ENCODE measurements at regions not wholly inside any gene's neighbourhood (a gene's known extent, or its start where the extent isn't known, plus 50 kb on each side); places are given as distances from the start of the nearest gene placed in this dataset.

GRCh38 chr14:22699801-22700564 is 55.8 kb upstream of the OR6J1 start:
- Histone ChIP-seq H3K9ac (ENCODE audit: low read length) (no peak overlapping the region), H3K9me3 (ENCODE audit: low read length) (no peaks in the 10 kb centered on the region), H3K4me3 (ENCODE audit: low read depth in 1 of 2, low read length in 2 of 2) (no peak overlapping the region), H3K27ac (ENCODE audit: low read depth, low read length) (no peak overlapping the region), H3K36me3 (ENCODE audit: insufficient read depth, low read length) (no peaks in the 10 kb centered on the region), H3K4me1 (ENCODE audit: insufficient read depth, low read length) (no peaks in the 10 kb centered on the region), H3K27me3 (ENCODE audit: control insufficient read depth in 1 of 2, insufficient read depth in 2 of 2, low read length in 2 of 2) (no peaks in the 10 kb centered on the region)

- Histone ChIP-seq H3K4me1 (ENCODE audit: insufficient read depth, low read length) (no peaks in the 10 kb centered on the region), H3K9ac (ENCODE audit: low read length) (no peak overlapping the region), H3K4me3 (ENCODE audit: low read depth in 1 of 2, low read length in 2 of 2) (peak overlapping the region in 1 of 2 donors; percentile 33), H3K27ac (ENCODE audit: low read depth, low read length) (no peak overlapping the region), H3K36me3 (ENCODE audit: insufficient read depth, low read length) (no peaks in the 10 kb centered on the region), H3K9me3 (ENCODE audit: low read length) (no peaks in the 10 kb centered on the region), H3K27me3 (ENCODE audit: control insufficient read depth in 1 of 2, insufficient read depth in 2 of 2, low read length in 2 of 2) (peaks cover 9 to 10% of the 10 kb centered on the region in 2 donors)
Measured at GRCh38 chr14:22713631-22713950, 52.9 kb upstream of the OXA1L start.

- H3K4me3 ChIP-seq (ENCODE audit: low read depth in 1 of 2, low read length in 2 of 2): no peak overlapping the region
- H3K4me1 ChIP-seq (ENCODE audit: insufficient read depth, low read length): no peaks in the 10 kb centered on the region
- no peak overlapping the region for H3K9ac ChIP-seq (ENCODE audit: low read length)
- no peaks in the 10 kb centered on the region for H3K9me3 ChIP-seq (ENCODE audit: low read length)
- no peaks in the 10 kb centered on the region for H3K36me3 ChIP-seq (ENCODE audit: insufficient read depth, low read length)
- peaks cover 0 to 10% of the 10 kb centered on the region in 2 donors for H3K27me3 ChIP-seq (ENCODE audit: control insufficient read depth in 1 of 2, insufficient read depth in 2 of 2, low read length in 2 of 2)
- H3K27ac ChIP-seq (ENCODE audit: low read depth, low read length): no peak overlapping the region
Measured at GRCh38 chr14:22715186-22715812, 51.2 kb upstream of the OXA1L start.

DNA sequence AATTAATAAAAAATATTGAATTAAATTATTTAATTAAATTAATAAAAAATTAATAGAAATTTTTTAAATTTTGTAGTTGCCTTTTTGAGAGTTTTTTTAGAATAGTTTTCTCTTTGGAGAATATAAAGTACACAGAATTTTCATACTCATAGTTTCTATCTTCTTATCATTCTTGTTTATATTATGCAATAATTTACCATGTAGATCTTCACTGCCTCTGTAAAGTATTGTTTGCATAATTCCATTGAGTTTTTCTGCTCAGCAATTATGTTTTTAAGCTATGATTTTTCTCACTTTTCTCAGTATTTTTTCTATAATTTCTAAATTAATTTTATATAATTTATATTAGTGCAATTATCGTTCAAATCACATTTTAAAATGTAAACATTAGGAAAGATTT is 50.6 kb upstream of the OXA1L start:
- Histone ChIP-seq H3K4me3 (ENCODE audit: low read depth in 1 of 2, low read length in 2 of 2) (no peak overlapping the region), H3K27me3 (ENCODE audit: control insufficient read depth in 1 of 2, insufficient read depth in 2 of 2, low read length in 2 of 2) (peaks cover 0 to 6% of the 10 kb centered on the region in 2 donors), H3K9ac (ENCODE audit: low read length) (no peak overlapping the region), H3K9me3 (ENCODE audit: low read length) (no peaks in the 10 kb centered on the region), H3K4me1 (ENCODE audit: insufficient read depth, low read length) (no peaks in the 10 kb centered on the region), H3K27ac (ENCODE audit: low read depth, low read length) (no peak overlapping the region), H3K36me3 (ENCODE audit: insufficient read depth, low read length) (no peaks in the 10 kb centered on the region)

Data from muscle layer of colon (tissue), 2 donors.